Esophagus muscularis mucosa (tissue), 4 donors: ENCODE measurements at regions not wholly inside any gene's neighbourhood (a gene's known extent, or its start where the extent isn't known, plus 50 kb on each side); places are given as distances from the start of the nearest gene placed in this dataset.

Experiments
- DNase-seq: peaks from one replicate; pipeline ENCODE4 v3.0.0-alpha.2; 2017; ENCODE audit errors: extremely low spot score
- H3K27ac ChIP-seq, 4 donors: fragments of 200-600 bp; sonication (generic); replicated peaks in 1 of 4; 1 replicate in 3 of 4; 2 replicates in 1 of 4; pipeline ENCODE4 v1.5.1; 2016 to 2019; ENCODE audit warnings: mild to moderate bottlenecking in 1 of 4
- H3K27me3 ChIP-seq, 4 donors: fragments of 200-600 bp; sonication (generic); one replicate each; pipeline versions ENCODE4 v1.5.1 to v1.6.0; 2016 to 2019
- H3K36me3 ChIP-seq, 4 donors: fragments of 200-600 bp; sonication (generic); one replicate each; pipeline ENCODE4 v1.5.1; 2016 to 2019
- H3K4me1 ChIP-seq, 4 donors: fragments of 200-600 bp; sonication (generic); one replicate each; pipeline ENCODE4 v1.5.1; 2016 to 2019
- H3K4me3 ChIP-seq, 4 donors: fragments of 200-600 bp; sonication (generic); 1 replicate in 2 of 4; 2 replicates in 2 of 4; pipeline ENCODE4 v1.5.1; 2016 to 2019; ENCODE audit warnings: mild to moderate bottlenecking in 4 of 4, moderate library complexity in 1 of 4
- H3K9me3 ChIP-seq, 4 donors: fragments of 200-600 bp; sonication (generic); 1 replicate in 3 of 4; 2 replicates in 1 of 4; pipeline ENCODE4 v1.5.1; 2016 to 2019
- CTCF ChIP-seq, 3 experiments: fragments of 200-600 bp in 2 of 3; fragments of 450-650 bp in 1 of 3; sonication (generic) in 2 of 3; IDR thresholded peaks; one replicate each; pipeline ENCODE4 v1.5.1; 2017 to 2019; ENCODE audit warnings: antibody characterized with exemption in 3 of 3, mild to moderate bottlenecking in 2 of 3, moderate library complexity in 1 of 3
- EP300 ChIP-seq: sonication (generic); formaldehyde crosslinking; IDR thresholded peaks from one replicate; pipeline ENCODE4 v1.6.1; 2017; ENCODE audit warnings: antibody characterized with exemption
- POLR2A ChIP-seq: fragments of 450-650 bp; IDR thresholded peaks from one replicate; pipeline ENCODE4 v1.6.1; 2017; ENCODE audit warnings: antibody characterized with exemption, moderate library complexity, mild to moderate bottlenecking, low read depth
- POLR2AphosphoS5 ChIP-seq, 2 donors: sonication (generic); formaldehyde crosslinking; IDR thresholded peaks; one replicate each; pipeline ENCODE4 v1.6.1; 2017; ENCODE audit warnings: antibody characterized with exemption in 2 of 2
- WGBS: methylation state at CpG from one replicate; pipeline ENCODE4 v1.1.5; 2018; 5-methylcytosine and 5-hydroxymethylcytosine counted together
- intact Hi-C: fragments of 100-400 bp; cut with DNase I; formaldehyde crosslinking; loops from one replicate; pipeline ENCODE4 v1.15.1; 2023

GRCh38 chr18:25497151-25497794, 145.3 kb upstream of the ZNF521 start:
- WGBS = 85% methylated on average over 2 of the region's 2 CpGs
- H3K27ac ChIP-seq = no peak overlapping the region
- H3K4me1 ChIP-seq = no peaks in the 10 kb centered on the region
- intact Hi-C loops = no loop called here
- H3K4me3 ChIP-seq = no peak overlapping the region
- no peaks in the 10 kb centered on the region for H3K36me3 ChIP-seq
- TF ChIP-seq CTCF (IDR thresholded peaks at IDR 0.05) (no peak), POLR2A (no peak), EP300 (no peak), POLR2AphosphoS5 (IDR thresholded peaks at IDR 0.05) (no peak)
- DNase-seq = no peak
- peaks cover 0 to 5% (median 2%) of the 10 kb centered on the region in 4 donors for H3K9me3 ChIP-seq
- no peaks in the 10 kb centered on the region for H3K27me3 ChIP-seq

GRCh38 chr18:25496544-25496943, 144.6 kb upstream of the ZNF521 start:
- intact Hi-C loops = no loop called here
- Histone ChIP-seq H3K4me3 (no peak overlapping the region), H3K4me1 (no peaks in the 10 kb centered on the region), H3K27ac (no peak overlapping the region), H3K9me3 (peaks cover 0 to 5% (median 2%) of the 10 kb centered on the region in 4 donors), H3K36me3 (no peaks in the 10 kb centered on the region), H3K27me3 (no peaks in the 10 kb centered on the region)
- TF ChIP-seq POLR2A = no peak
- 39% methylated on average over 2 of the region's 2 CpGs for WGBS
- no peak for DNase-seq

- 56% methylated on average over 1 of the region's 1 CpG for WGBS
- no peaks in the 10 kb centered on the region for H3K36me3 ChIP-seq
- H3K4me3 ChIP-seq = no peak overlapping the region
- H3K27ac ChIP-seq = no peak overlapping the region
- intact Hi-C loops = no loop called here
- H3K9me3 ChIP-seq = peaks cover 0 to 5% (median 2%) of the 10 kb centered on the region in 4 donors
- no peaks in the 10 kb centered on the region for H3K4me1 ChIP-seq
- no peak for DNase-seq
- H3K27me3 ChIP-seq = no peaks in the 10 kb centered on the region
- TF ChIP-seq POLR2A (no peak), CTCF (IDR thresholded peaks at IDR 0.05) (no peak), EP300 (no peak), POLR2AphosphoS5 (IDR thresholded peaks at IDR 0.05) (no peak)
Measured at GRCh38 chr18:25495606-25496005, 143.6 kb upstream of the ZNF521 start.

- Histone ChIP-seq H3K27me3 (no peaks in the 10 kb centered on the region), H3K4me1 (no peaks in the 10 kb centered on the region), H3K27ac (no peak overlapping the region), H3K36me3 (no peaks in the 10 kb centered on the region), H3K9me3 (peaks cover 0 to 5% (median 2%) of the 10 kb centered on the region in 4 donors), H3K4me3 (no peak overlapping the region)
- 76% methylated on average over 1 of the region's 1 CpG for WGBS
- no peak for DNase-seq
- intact Hi-C loops = no loop called here
- TF ChIP-seq CTCF (IDR thresholded peaks at IDR 0.05) (no peak), POLR2AphosphoS5 (IDR thresholded peaks at IDR 0.05) (no peak)
Measured at GRCh38 chr18:25494888-25495287, 142.9 kb upstream of the ZNF521 start.

GRCh38 chr18:25493401-25493800, 141.4 kb upstream of the ZNF521 start:
- intact Hi-C loops = no loop called here
- no peak for TF ChIP-seq EP300
- no peak for TF ChIP-seq CTCF (IDR thresholded peaks at IDR 0.05)
- no peak for TF ChIP-seq POLR2A
- TF ChIP-seq POLR2AphosphoS5 (IDR thresholded peaks at IDR 0.05) = no peak
- DNase-seq = no peak
- Histone ChIP-seq H3K27ac (no peak overlapping the region), H3K27me3 (no peaks in the 10 kb centered on the region), H3K9me3 (peaks cover 0 to 5% (median 2%) of the 10 kb centered on the region in 4 donors), H3K4me1 (no peaks in the 10 kb centered on the region), H3K4me3 (no peak overlapping the region), H3K36me3 (no peaks in the 10 kb centered on the region)
